GM23338 (cell line): ENCODE measurements at regions not wholly inside any gene's neighbourhood (a gene's known extent, or its start where the extent isn't known, plus 50 kb on each side); places are given as distances from the start of the nearest gene placed in this dataset.

Experiments
- ATAC-seq: fragments of 200-7000 bp; cut with Tn5 transposase; 3 replicates; pipeline ENCODE4 v1.9.1; 2020
- DNase-seq: peaks from one replicate; pipeline ENCODE4 v3.0.0-alpha.2; 2015; ENCODE audit warnings: low spot score
- H2AFZ ChIP-seq: fragments of 200-600 bp; sonication (generic); 2 replicates; pipeline ENCODE4 v1.8.0; 2016; ENCODE audit warnings: antibody characterized with exemption, mild to moderate bottlenecking, moderate library complexity
- H3F3A ChIP-seq: fragments of 200-600 bp; sonication (generic); replicated peaks from 2 replicates; pipeline ENCODE4 v1.8.0; 2017; ENCODE audit warnings: antibody characterized with exemption, mixed run types, low read depth
- H3K27ac ChIP-seq: fragments of 200-600 bp; sonication (generic); 2 replicates; pipeline ENCODE4 v1.6.1; 2016; ENCODE audit warnings: low read depth
- H3K27me3 ChIP-seq: fragments of 200-600 bp; sonication (generic); 2 replicates; pipeline ENCODE4 v1.8.0; 2016; ENCODE audit warnings: mild to moderate bottlenecking, mixed run types, moderate library complexity; ENCODE audit not compliant: insufficient read depth
- H3K36me3 ChIP-seq: fragments of 200-600 bp; sonication (generic); 2 replicates; pipeline ENCODE4 v1.8.0; 2016; ENCODE audit warnings: mild to moderate bottlenecking; ENCODE audit not compliant: insufficient read depth
- H3K4me1 ChIP-seq: fragments of 200-600 bp; sonication (generic); 2 replicates; pipeline ENCODE4 v1.8.0; 2016; ENCODE audit warnings: mild to moderate bottlenecking, moderate library complexity; ENCODE audit not compliant: insufficient read depth
- H3K4me2 ChIP-seq: fragments of 200-600 bp; sonication (generic); 2 replicates; pipeline ENCODE4 v1.7.1; 2017; ENCODE audit warnings: mixed run types
- H3K4me3 ChIP-seq: fragments of 200-600 bp; sonication (generic); 2 replicates; pipeline ENCODE4 v1.6.1; 2016; ENCODE audit warnings: mixed run types
- H3K79me2 ChIP-seq: fragments of 200-600 bp; sonication (generic); replicated peaks from 2 replicates; pipeline ENCODE4 v1.8.0; 2017; ENCODE audit warnings: mild to moderate bottlenecking; ENCODE audit not compliant: insufficient read depth
- H3K9me2 ChIP-seq: fragments of 200-600 bp; sonication (generic); 2 replicates; pipeline ENCODE4 v1.8.0; 2017; ENCODE audit not compliant: insufficient read depth
- H4K20me1 ChIP-seq: fragments of 200-600 bp; sonication (generic); replicated peaks from 2 replicates; pipeline ENCODE4 v1.8.0; 2017; ENCODE audit warnings: mild to moderate bottlenecking; ENCODE audit not compliant: insufficient read depth
- H3K27ac Mint-ChIP-seq: 2 replicates; pipeline ENCODE4 v1.8.0; 2020; ENCODE audit warnings: inconsistent platforms, mild to moderate bottlenecking, moderate library complexity, mixed read lengths
- H3K27me3 Mint-ChIP-seq: 3 replicates; pipeline ENCODE4 v1.8.0; 2022; ENCODE audit warnings: low read depth, mild to moderate bottlenecking, moderate library complexity, mixed read lengths, inconsistent platforms; ENCODE audit not compliant: insufficient read depth, poor library complexity
- H3K36me3 Mint-ChIP-seq: 3 replicates; pipeline ENCODE4 v1.8.0; 2021; ENCODE audit warnings: low read depth, mild to moderate bottlenecking, inconsistent platforms, moderate library complexity, mixed read lengths
- H3K4me1 Mint-ChIP-seq: 3 replicates; pipeline ENCODE4 v1.8.0; 2020; ENCODE audit warnings: mild to moderate bottlenecking, inconsistent platforms, mixed read lengths
- H3K4me3 Mint-ChIP-seq: 3 replicates; pipeline ENCODE4 v1.8.0; 2021; ENCODE audit warnings: moderate library complexity, mild to moderate bottlenecking, inconsistent platforms, mixed read lengths
- H3K9me3 Mint-ChIP-seq: 3 replicates; pipeline ENCODE4 v1.8.0; 2020; ENCODE audit warnings: moderate library complexity, mild to moderate bottlenecking, inconsistent platforms, mixed read lengths
- CREB1 ChIP-seq: fragments of 250-450 bp; sonication (Bioruptor Pico); IDR thresholded peaks from 2 replicates; pipeline ENCODE4 v1.5.0; 2020; ENCODE audit warnings: low read depth, mild to moderate bottlenecking, moderate library complexity
- EZH2 ChIP-seq: fragments of 200-600 bp; sonication (generic); IDR thresholded peaks from one replicate; pipeline ENCODE4 v1.8.0; 2017; ENCODE audit warnings: antibody characterized with exemption, mild to moderate bottlenecking, low read depth; ENCODE audit not compliant: unreplicated experiment
- EZH2phosphoT487 ChIP-seq: fragments of 200-600 bp; sonication (generic); IDR thresholded peaks from one replicate; pipeline ENCODE4 v1.8.1; 2018; ENCODE audit warnings: antibody characterized with exemption; ENCODE audit not compliant: unreplicated experiment
- JUNB ChIP-seq: IDR thresholded peaks from one replicate; pipeline ENCODE4 v1.6.1; 2016; ENCODE audit warnings: antibody characterized with exemption; ENCODE audit not compliant: unreplicated experiment
- NANOG ChIP-seq: IDR thresholded peaks from 2 replicates; pipeline ENCODE4 v1.6.1; 2016; ENCODE audit warnings: antibody characterized with exemption, borderline replicate concordance
- POLR2AphosphoS5 ChIP-seq: IDR thresholded peaks from 2 replicates; pipeline ENCODE4 v1.6.1; 2016; ENCODE audit warnings: antibody characterized with exemption, low read depth
- ZNF331 ChIP-seq: fragments of 250-450 bp; sonication (Bioruptor Pico); IDR thresholded peaks from 2 replicates; pipeline ENCODE4 v1.5.0; 2020; ENCODE audit warnings: low read depth, mild to moderate bottlenecking, moderate library complexity
- TF ChIP-seq, protein P1 (sequence below), 2 experiments: fragments of 200-600 bp in 1 of 2; sonication (generic) in 1 of 2; conservative IDR thresholded peaks; 2 replicates each; pipeline versions ENCODE4 v1.5.1 to v1.6.1; 2016 to 2017; ENCODE audit warnings: antibody characterized with exemption in 2 of 2, low read depth in 2 of 2, mild to moderate bottlenecking in 2 of 2, moderate library complexity in 1 of 2
- TF ChIP-seq, protein P2 (sequence below): IDR thresholded peaks from 2 replicates; pipeline ENCODE4 v1.6.1; 2016; ENCODE audit warnings: antibody characterized with exemption
- TF ChIP-seq, protein P3 (sequence below): IDR thresholded peaks from one replicate; pipeline ENCODE4 v1.6.1; 2018; ENCODE audit warnings: antibody characterized with exemption; ENCODE audit not compliant: unreplicated experiment

DNA sequence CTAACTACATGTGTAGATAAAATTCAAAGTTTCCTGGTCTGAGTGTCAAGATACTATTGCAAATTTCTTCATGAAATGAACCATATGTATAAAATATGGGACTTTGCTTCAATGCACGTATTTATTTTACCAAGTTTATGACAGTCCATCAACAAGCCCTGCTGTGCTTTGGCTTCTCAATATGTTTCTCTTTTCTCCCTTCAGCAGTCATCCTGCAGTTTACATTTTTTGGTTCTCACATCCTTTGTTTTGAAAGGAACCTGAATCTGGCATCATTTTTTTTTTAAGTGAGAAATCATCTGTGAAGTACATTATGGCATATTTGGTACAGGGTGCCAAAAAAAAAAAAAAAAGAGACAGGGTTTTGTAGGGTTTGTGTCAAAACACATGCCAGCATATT is 65.1 kb downstream of the YIPF5 start:
- no peak for TF ChIP-seq ZNF331 (CRISPR knock-in tag)
- Histone ChIP-seq H3K79me2 (no peaks in the 10 kb centered on the region), H3K27ac (no peak overlapping the region), H3K36me3 (no peaks in the 10 kb centered on the region), H3K4me3 (no peak overlapping the region), H3F3A (no peaks in the 10 kb centered on the region), H3K9me2 (no peaks in the 10 kb centered on the region), H3K4me2 (no peak overlapping the region), H3K4me1 (peaks cover 8% of the 10 kb centered on the region; the same call in 1 of the 2 replicates), H2AFZ (no peak overlapping the region), H3K27me3 (no peaks in the 10 kb centered on the region), H4K20me1 (no peaks in the 10 kb centered on the region)
- H3K27ac Mint-ChIP-seq: no peak overlapping the region
- no peaks in the 10 kb centered on the region for H3K27me3 Mint-ChIP-seq
- no peak overlapping the region for H3K4me3 Mint-ChIP-seq
- DNase-seq: no peak
- no peak for ATAC-seq
- no peaks in the 10 kb centered on the region for H3K36me3 Mint-ChIP-seq
- peaks cover 4% of the 10 kb centered on the region; the same call in 1 of the 3 replicates for H3K4me1 Mint-ChIP-seq
- no peaks in the 10 kb centered on the region; the same call in 2 of the 3 replicates for H3K9me3 Mint-ChIP-seq

DNA sequence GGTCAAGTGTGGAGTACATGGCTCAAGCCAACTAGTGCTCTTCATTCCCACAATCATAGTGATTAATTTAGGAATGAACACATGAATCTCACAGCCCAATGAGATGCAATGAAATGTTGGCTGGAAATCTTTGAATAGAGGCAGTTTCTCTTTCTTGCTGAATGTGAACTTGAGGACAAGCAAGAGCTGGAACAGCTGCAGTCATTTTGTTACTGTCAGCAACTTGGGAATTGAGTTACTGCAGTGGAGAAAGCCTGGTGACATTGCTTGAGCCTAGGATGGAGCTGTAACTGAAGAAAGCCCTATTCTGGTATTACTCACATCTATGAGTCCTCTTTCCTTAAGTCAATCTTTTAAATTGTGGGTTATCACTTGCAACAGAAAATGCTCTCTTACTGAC is 62.3 kb downstream of the YIPF5 start:
- DNase-seq (no peak), ATAC-seq (no peak)
- Histone ChIP-seq H3K4me2 (no peak overlapping the region), H4K20me1 (no peaks in the 10 kb centered on the region), H3K27ac (no peak overlapping the region), H2AFZ (no peak overlapping the region), H3K9me2 (no peaks in the 10 kb centered on the region), H3K4me3 (no peak overlapping the region), H3F3A (no peaks in the 10 kb centered on the region), H3K27me3 (no peaks in the 10 kb centered on the region), H3K79me2 (no peaks in the 10 kb centered on the region), H3K36me3 (no peaks in the 10 kb centered on the region), H3K4me1 (peaks cover 8% of the 10 kb centered on the region; the same call in 1 of the 2 replicates)
- Mint-ChIP-seq H3K27me3 (no peaks in the 10 kb centered on the region), H3K4me3 (no peak overlapping the region), H3K9me3 (no peaks in the 10 kb centered on the region; the same call in 2 of the 3 replicates), H3K36me3 (no peaks in the 10 kb centered on the region), H3K27ac (no peak overlapping the region), H3K4me1 (peaks cover 4% of the 10 kb centered on the region; the same call in 1 of the 3 replicates)
- TF ChIP-seq, protein P1, sequence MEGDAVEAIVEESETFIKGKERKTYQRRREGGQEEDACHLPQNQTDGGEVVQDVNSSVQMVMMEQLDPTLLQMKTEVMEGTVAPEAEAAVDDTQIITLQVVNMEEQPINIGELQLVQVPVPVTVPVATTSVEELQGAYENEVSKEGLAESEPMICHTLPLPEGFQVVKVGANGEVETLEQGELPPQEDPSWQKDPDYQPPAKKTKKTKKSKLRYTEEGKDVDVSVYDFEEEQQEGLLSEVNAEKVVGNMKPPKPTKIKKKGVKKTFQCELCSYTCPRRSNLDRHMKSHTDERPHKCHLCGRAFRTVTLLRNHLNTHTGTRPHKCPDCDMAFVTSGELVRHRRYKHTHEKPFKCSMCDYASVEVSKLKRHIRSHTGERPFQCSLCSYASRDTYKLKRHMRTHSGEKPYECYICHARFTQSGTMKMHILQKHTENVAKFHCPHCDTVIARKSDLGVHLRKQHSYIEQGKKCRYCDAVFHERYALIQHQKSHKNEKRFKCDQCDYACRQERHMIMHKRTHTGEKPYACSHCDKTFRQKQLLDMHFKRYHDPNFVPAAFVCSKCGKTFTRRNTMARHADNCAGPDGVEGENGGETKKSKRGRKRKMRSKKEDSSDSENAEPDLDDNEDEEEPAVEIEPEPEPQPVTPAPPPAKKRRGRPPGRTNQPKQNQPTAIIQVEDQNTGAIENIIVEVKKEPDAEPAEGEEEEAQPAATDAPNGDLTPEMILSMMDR (conservative IDR thresholded peaks at IDR 0.05; ENCODE audit: low read depth in 2 of 2): no peak
- TF ChIP-seq, protein P2, sequence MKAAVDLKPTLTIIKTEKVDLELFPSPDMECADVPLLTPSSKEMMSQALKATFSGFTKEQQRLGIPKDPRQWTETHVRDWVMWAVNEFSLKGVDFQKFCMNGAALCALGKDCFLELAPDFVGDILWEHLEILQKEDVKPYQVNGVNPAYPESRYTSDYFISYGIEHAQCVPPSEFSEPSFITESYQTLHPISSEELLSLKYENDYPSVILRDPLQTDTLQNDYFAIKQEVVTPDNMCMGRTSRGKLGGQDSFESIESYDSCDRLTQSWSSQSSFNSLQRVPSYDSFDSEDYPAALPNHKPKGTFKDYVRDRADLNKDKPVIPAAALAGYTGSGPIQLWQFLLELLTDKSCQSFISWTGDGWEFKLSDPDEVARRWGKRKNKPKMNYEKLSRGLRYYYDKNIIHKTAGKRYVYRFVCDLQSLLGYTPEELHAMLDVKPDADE: no peak
- TF ChIP-seq CREB1 (CRISPR knock-in tag) (no peak), ZNF331 (CRISPR knock-in tag) (no peak), EZH2phosphoT487 (no peak), EZH2 (no peak), POLR2AphosphoS5 (no peak), NANOG (no peak), JUNB (no peak)
- TF ChIP-seq, protein P3, sequence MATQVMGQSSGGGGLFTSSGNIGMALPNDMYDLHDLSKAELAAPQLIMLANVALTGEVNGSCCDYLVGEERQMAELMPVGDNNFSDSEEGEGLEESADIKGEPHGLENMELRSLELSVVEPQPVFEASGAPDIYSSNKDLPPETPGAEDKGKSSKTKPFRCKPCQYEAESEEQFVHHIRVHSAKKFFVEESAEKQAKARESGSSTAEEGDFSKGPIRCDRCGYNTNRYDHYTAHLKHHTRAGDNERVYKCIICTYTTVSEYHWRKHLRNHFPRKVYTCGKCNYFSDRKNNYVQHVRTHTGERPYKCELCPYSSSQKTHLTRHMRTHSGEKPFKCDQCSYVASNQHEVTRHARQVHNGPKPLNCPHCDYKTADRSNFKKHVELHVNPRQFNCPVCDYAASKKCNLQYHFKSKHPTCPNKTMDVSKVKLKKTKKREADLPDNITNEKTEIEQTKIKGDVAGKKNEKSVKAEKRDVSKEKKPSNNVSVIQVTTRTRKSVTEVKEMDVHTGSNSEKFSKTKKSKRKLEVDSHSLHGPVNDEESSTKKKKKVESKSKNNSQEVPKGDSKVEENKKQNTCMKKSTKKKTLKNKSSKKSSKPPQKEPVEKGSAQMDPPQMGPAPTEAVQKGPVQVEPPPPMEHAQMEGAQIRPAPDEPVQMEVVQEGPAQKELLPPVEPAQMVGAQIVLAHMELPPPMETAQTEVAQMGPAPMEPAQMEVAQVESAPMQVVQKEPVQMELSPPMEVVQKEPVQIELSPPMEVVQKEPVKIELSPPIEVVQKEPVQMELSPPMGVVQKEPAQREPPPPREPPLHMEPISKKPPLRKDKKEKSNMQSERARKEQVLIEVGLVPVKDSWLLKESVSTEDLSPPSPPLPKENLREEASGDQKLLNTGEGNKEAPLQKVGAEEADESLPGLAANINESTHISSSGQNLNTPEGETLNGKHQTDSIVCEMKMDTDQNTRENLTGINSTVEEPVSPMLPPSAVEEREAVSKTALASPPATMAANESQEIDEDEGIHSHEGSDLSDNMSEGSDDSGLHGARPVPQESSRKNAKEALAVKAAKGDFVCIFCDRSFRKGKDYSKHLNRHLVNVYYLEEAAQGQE: no peak
